Activated CD8-positive, alpha-beta memory T cell treated with anti-CD3 and anti-CD28 coated beads for 24 hours (primary cell): ENCODE measurements at regions not wholly inside any gene's neighbourhood (a gene's known extent, or its start where the extent isn't known, plus 50 kb on each side); places are given as distances from the start of the nearest gene placed in this dataset.
"Not testable (repeated sequence)": the region's sequence is repeated elsewhere in the genome, so short reads cannot be mapped to it uniquely, and the experiment has no call there.

Experiments
- DNase-seq: peaks from one replicate; pipeline ENCODE4 v3.0.0-alpha.2; 2020

DNA sequence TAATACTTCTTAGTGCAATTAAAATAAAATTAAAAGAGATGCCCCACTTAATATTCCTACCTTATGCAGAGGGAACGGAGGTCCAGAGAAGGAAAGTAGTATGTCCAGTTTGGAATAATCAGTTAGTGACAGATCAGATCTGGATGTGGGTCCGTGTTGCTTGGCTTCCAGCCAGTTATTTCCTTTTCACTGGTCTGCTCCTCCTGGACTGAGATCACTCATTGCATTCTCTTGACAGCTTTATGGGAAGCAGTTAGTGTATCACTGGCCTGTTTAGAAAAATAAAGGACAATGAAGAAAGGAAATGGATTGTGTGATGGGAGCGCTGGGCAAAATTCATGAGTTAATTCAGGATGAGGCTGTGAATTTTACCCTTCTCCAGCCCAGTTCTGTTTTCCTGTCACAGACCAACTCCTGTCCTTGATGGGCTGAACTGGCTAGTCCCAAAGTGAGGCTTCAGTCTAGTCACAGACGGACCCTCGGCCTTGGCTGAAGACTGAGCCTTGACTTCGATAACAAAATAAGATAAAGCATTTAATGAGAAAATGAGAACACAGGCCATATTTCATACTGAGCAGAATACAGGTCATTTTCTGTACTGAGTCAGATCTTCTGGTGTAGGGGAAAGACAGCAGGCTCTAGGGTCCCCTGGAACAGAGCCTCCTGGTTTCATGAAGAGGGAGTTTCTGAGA lies 85.2 kb upstream of the TRABD2B start:
- DNase-seq, result no peak

DNA sequence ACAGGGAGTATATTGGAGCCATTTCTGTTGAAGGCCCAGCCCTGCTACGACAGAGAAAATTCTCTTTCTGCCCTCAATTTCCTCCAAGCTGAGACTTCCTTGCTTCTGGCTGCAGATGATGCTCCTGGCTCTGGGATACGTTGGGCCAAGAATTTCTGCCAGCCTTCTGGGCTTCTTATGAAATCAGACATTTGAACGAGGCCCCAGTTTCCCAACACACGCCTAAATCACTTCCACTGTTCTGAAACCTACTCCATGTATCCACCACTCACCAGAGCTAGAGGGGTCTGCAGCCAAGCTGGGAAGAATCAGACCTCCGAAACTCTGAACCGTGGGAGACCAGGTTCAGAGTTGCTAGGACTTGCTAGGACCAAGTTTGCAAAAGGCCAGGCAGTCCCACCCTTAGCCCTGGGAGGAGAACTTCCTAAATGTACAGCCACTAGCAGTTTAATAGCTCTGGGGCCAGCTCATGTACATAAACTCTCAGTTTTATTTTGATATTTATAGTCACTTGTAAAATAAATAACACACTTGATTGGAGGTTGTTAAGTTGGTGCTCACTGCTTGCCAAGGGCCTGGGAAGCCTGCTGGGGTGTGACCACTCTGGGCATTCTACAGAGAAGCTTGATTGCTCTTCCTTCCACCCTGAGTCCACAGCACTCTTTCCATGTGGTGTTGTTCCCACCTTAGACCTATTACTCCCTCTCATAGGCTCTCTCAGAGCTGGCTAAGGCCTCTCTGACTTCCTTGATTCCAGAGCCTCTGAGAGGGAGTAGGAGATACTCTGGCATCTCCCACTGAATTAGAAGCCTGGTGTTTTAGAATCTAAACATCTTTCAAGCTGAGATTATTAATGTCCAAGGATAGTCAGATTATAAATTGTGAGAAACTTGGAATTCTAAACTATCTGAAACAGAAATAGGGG lies 83.4 kb upstream of the TRABD2B start:
- DNase-seq, result no peak

DNA sequence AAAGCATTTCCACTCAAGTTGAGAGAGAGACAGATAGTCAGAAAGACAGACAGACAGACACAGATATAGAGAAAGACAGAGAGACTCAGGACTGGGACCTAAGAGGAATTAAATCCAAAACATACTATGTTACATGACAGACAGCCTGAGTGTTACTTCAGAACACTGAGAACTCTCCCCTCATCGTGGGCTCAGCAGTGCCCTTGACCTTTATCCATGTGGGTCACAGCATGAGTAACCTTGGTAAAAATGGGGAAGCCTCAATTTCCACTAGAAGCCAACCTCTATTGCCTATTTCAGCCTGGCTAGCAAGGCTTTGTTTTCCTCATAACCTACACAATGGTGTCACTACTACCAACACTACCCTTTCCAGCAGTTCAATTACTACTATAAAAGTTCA lies 81.9 kb upstream of the TRABD2B start:
- no peak for DNase-seq

DNA sequence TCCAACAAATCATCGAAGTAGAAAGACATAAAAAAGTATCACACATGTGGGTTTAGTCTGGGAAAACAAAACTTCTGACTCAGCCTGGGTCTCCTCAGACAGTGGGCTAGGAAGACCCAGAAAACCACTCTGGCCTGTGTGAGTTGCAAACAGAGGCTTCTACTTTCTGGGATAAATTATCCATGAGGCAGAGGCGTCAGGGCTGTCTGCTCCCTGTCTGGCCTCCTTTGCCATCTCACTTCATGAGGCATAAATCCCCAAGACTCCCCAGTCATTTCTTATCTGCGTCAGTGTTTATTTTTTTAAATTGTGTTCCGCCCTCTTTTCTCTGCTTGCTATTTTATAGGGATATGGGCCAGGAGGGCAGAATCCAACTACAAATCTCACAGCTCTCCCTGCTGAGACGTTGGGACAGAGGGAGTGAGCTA lies 80.6 kb upstream of the TRABD2B start:
- DNase-seq, result no peak

DNA sequence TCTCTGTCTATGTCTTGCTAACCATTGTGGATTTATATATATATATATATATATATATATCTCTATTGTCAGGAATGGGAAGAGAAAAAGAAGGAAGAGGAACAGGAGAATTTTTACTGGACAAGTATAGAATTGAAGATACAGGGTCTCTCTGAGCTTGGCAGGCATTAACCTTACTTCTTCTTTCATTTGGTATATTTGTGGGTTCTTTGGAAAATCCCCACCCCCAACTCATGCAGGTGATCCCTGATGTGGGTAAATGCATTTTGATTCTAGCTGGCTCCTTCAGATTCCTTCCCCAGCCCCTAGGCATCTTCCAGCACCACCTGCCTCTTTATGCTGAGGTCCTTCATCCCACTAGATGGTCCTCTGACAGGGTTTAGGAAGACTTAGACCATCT lies 78.8 kb upstream of the TRABD2B start:
- no peak for DNase-seq

DNA sequence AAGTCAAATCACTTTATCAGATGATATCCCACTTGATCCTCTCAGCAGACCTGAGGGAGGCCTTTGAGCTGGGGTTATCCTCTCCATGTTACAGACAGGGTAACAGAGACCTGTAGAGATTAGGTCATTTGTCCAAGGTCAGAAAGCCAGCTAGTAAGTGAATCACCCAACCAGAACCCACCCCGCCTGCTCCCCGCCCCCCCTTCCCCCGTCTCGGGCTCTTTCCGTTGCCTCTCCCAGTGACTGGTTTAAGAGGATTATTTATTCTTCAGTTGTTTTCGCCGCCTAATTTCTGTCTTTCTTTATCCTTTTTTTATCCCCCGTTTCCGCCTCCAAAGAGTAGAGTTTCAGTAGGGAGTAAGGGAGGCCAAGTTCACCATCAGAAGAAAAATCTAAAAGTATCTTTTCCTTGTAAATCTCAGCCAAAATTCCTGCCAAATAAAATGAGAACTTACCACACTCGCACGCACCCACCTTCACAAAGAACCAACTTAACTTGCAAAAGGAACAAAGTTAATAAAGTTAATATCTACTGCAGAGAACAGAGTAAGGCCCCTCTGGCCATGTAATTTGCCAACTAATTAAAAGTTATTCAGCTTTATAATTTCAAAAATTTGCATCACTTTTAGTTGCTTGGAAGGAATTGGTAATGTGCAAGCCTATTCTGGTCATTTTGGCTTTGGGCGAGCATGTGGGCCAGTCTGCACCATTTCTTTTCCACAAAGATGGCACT lies 76.8 kb upstream of the TRABD2B start:
- DNase-seq, result no peak

DNA sequence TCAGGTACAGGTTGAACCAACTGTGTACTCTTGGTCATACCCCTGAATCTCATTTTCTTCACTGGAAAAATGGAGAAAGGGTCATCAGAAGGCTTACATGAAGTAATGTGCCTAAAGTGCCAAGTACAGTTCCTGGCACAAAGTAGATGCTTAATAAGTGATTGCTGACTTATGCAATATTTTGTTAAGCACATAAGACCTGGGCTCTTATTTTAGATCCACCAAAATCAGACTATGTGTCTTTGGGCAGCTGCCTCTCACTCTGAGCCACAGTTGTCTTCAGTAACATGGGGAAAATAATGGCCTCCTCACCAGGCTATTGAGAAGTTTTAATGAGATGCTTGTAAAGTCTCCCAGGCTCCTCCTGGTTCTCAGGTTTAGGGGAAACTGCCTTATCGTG lies 74.3 kb upstream of the TRABD2B start:
- no peak for DNase-seq

DNA sequence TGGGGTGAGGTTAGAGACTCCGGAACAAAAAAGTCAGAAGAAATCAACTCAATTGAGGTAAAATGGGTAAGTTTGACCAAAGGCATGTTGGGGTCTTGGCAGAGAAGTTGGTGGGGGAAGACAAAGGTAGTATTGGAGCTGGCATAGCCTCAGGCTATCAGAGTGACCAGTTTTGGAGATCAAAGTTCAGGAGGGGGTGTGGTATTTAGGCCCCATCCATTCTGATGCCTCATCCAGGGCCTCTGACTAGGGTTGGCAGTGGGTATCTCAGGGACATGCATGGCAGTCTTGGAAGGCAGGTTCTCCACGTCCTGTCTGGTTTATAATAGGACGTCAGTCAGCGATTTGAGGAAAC lies 73.2 kb upstream of the TRABD2B start:
- no peak for DNase-seq

DNA sequence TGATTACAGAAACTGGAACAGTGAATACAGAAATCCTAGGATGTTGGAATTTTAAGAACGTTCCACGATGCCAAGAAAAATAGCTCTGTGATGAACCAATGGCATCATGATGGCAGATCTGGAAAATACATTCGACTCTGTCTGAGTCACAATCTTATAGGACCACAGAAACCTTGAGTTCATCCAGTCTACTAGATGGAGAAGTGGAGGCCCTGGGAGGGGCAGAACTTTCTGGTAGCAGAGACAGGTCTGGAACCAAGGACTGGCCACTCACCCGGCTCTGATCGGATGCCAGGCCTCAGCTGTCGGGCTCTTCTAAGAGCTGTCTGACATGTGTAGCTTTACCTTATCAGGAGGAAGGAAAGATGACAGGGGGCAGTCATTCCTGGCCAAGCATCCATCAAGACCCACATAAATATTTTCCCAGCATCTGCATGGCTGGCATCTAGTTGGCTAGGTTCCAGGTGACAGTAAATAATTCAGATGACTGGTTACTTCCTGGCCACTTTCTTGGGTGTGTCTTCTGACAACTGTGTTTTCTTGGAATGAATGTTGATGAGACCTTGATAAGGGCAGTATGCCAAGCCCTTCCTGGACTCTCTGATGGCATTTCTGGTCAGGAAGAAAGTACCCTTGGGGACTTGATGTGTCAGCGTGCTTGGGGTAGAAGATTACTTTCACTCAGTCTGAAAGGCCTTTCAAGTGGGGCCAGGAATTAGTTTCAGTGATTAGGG lies 72.6 kb upstream of the TRABD2B start:
- no peak for DNase-seq

DNA sequence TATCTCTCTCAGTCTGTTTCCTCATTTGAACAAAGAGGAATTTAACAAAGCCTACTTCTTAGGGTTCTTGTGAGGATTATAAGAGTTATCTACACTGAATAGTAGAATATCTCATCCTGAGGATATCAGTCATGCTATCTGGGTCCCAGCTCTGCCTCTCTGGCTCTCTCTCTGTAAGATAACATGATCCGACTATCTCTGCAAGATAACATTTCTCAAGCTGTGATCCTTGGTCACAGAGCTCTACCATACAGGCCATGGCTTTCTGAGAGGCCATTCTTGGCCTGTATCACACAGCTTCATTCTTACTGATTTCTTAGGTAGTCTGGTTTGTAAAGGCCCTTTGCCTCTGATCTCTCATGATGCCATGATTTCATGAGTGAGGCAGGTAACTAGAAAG lies 71.0 kb upstream of the TRABD2B start:
- no peak for DNase-seq

DNA sequence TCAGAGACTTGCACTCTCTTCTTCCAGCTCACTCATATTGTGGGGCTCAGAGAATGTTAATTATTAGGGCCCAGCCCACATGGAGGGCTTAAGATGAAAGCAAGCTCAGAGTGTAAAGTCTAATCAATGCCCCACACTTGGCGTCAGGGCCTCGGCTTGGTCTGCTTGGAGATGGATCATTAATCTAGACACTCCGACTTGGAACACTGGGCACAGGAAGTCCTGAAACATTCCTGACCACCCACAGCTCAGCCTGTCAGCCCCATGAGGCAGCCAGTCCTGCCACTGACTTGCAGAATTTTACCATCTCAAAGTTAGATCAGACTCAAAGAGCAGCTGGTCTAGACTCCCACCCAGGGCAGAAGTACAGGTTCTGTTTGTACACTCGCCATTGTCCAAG lies 69.8 kb upstream of the TRABD2B start:
- no peak for DNase-seq

DNA sequence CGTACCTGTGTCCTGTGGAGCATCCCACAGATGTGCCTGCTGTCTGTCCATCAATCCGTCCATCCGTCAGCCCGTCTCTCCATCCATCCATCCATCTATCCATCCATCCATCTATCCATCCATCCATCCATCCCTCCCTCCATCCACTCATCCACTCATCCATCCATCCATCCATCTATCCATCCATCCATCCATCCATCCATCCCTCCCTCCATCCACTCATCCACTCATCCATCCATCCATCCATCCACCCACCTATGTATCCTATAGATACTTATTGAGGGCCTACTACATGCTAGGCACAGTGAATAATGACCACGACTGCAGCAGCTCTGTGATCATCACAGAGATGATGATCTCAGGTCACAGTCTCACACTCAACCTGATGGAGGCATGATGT lies 67.5 kb upstream of the TRABD2B start:
- not testable (repeated sequence) for DNase-seq

DNA sequence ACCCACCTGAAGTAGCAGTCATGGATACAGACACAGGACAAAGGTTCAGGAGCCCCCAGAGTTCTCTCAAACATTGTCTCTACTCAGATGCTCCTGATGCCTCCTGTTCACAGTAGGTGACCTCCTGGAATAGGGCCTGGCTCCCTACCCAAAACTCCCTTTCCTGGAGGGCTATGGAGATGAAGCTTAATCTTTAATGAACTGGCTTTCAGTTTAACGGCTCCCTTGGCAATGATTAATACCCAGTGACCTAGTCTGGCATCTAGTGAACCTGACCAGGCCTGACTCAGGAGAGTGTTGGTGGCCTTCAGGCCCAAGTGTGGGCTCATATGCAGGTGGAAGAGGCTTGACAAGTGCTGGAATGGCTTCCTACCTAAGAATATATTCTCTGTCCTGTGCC lies 65.2 kb upstream of the TRABD2B start:
- DNase-seq, result no peak

DNA sequence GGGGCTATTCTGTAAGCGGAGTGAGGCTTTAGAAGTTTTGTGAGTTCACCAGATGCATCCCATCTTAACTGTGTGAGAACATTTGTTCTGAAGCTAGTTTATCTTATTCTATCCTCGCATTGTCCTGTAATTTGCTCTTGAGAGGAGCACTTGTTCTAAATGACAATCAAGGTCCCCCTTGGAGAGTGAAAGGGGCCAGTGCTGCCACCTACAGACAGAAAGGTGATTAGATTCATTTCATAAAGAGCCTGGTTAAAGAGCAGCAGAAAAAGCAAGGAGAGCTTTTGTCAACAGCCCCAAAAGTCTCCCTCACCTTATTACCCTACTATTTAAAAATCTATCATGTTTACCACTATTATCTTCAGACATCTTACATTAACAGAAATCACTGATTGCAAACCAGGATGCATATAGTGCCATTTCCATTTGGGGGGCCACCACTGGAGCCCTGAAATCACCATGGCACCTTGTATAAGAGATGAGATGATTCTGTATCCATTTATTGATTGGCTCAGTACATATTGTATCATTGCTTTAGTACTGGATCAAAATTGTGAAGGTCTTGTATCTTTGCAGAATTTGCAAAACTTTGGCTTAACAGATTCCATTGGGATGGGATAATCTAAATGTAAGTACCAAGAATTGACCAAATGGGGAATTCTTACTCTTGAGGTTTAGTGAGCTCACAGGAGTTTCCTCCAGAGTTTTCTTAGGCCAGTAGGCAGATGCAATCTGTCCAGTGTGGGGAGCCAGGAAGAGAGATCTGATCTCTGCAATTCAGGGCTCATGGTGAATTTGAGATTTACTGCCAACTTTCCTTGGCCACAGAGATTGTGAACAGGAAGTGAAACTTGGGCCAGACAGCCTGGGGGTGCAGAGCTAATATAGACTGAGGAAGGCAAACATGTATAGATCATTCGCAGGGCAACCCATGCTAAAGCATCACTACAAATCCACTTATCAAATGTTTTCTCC lies 64.3 kb upstream of the TRABD2B start:
- DNase-seq, result no peak

DNA sequence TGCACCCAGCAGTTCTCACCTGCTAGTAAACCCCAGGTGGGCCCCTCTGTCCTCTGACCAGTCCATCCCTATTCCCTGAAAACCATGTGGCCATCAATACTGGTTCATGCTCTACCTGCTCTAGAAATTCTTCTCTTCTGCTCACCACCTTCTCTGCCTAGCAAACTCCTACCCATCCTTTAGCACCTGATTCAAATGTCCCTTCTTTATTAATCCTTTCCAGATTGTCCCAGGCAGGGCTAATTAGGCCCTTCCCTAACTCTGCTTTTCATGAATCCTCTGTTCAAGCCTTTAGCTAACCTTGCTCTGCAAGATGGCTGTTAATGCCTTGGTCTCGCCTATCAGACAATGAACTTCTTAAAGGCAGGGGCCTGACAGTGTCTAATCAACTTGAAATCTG lies 62.1 kb upstream of the TRABD2B start:
- DNase-seq, result no peak

DNA sequence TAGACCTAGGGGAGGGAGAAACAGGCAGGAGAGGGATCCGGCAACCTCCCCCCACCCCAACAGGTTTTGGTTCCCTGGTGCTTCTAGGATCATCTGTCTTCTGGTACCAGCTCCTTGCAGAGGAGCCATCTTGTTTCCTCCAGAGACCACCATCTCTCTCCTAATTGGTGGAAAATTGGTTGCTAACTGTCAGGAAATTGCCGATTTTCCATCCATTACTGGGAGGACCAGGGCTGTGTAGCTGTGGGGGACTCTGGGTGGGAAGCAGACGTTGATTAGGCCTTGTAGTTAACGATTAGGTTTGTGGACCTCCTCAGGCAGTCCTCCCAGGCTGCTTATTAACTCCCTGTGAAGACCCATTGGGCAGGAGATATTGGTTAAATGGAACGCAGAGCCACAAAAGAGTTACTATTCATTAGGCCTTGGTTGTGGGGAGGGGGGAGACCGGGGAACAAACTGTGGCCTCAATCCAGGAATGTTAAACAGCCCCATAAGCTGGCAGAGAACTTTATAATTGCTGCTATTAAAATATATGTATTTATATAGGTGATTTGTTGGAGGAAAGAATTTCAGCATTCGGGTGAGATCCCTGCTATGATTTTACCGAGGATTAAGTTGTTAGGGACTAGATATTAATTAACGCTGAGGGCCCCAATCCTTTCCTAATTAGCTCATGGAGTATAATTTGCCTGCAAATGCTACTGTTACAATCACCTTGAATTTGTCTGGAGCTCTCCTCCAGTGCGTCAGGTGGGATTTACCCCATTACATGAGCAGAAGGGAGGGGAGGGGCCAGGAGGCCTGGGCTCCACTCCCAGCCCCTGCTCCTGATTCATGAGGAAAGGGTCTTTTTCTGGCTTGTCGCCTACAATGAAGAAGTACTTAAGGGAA lies 61.2 kb upstream of the TRABD2B start:
- no peak for DNase-seq

DNA sequence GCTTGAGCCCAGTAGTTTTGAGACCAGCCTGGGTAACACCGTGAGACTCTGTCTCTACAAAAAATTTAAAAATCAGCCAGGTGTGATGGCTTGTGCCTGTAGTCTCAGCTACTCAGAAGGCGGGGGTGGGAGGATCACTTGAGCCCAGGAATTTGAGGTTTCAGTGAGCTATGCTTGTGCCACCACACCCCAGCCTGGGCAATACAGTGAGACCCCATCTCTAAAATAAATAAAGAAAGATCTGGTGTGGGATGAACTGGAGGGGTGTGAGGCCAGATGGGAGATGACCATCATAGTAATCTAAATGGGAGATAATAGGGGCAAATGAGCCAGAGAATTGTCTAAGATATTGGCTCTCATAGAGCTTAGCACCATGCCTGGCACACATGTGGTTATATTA lies 60.1 kb upstream of the TRABD2B start:
- no peak for DNase-seq

DNA sequence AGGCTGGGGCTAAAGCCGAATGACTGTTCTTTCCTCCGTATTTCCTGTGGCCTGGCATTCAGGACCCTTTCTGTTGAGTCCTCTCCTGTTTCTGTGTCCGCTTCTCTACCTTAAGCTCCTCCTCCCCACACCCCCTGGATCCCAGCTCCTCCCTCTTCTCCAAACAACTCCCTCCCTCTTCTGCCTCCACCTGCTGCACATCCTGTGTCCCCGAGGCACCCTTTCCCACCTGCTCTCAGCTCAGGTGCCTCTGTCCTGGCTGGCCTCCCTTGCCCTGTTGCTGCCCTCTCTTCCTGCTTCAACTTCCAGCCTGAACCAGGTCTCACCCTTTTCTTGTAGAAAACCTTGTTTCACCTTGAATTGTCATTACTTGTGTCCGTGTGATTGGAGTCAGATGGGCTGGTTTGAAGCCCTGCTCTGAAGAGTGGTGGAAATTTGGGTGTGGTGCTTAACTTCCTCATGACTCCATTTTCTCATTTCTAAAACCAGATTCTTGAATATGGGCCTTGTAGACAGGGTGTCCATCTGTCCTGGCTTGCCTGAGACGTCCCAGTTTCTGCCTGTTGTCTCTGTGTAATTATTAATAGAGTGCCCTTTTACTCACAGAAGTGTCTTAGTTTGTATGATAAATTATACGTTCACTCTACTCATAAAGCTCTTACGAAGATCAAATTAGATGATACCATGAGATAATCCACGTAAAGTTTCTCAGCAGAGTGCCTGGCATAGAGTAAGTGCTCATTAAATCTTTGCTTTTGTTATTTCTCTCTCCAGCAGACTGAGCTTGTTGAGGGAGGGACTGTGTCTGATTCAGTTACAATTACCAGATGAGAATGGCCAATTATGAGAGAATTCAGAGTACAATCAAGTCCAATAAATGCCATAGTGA lies 58.9 kb upstream of the TRABD2B start:
- DNase-seq, result no peak

DNA sequence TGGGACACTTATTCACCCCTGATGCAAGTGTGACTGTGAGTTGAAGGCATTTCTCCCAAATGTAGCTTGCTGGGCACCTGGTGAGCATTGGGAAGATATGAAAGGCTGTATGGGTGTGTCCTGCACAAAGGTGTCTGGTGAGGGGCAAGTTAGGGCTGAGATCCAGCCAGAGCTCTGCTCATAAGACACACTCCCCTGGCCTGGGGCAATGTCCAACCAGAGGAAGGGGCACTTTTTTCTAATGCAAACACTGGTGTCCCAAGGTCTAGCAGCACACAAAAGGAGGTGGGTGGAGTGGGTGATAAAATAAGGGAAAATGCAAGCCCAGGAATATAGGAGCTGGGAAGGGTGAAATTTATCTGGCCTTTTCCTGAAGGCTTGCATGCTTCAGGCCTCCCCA lies 57.0 kb upstream of the TRABD2B start:
- no peak for DNase-seq

DNA sequence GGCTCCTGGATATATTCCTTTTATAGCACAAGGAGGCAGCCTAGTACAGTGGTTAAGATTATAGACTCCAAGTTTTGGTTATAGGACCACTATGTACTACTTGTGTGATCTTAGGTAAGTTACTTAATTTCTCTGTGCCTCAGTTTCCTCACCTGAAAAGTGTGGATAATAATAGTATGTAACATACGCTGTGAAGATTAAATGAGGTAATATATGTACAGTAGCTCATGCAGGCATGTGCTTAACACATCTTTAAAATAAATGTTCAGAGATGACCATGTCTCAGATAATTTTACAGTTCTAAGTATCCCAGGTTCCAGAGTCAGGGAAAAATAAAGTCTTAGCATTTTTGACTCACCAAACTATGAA lies 55.7 kb upstream of the TRABD2B start:
- DNase-seq, result no peak
